Panc1 (cell line): ENCODE measurements at regions not wholly inside any gene's neighbourhood (a gene's known extent, or its start where the extent isn't known, plus 50 kb on each side); places are given as distances from the start of the nearest gene placed in this dataset.
A peak's percentile ranks its signal among the peaks of the same experiment; 100 is the strongest.

Experiments used
- ATAC-seq: fragments of 200-7000 bp; cut with Tn5 transposase; 2 replicates; pipeline ENCODE4 v1.9.1; 2020; ENCODE audit warnings: mild to moderate bottlenecking, moderate library complexity
- BruUV-seq: library from RNA; stranded (reverse); fragments of 400-500 nt; replicated peaks from 2 replicates; lab custom pipeline; 2021; lab: Mats Ljungman, UMichigan
- CTCF ChIA-PET: fragments of 300-600 bp; sonication (Branson Sonifier 250); formaldehyde crosslinking; loops from one replicate; lab custom pipeline; 2022; ENCODE audit warnings: antibody characterized with exemption; lab: Charles Lee
- POLR2A ChIA-PET: fragments of 300-600 bp; sonication (Branson Sonifier 250); formaldehyde crosslinking; loops from one replicate; lab custom pipeline; 2022; ENCODE audit warnings: antibody characterized with exemption; lab: Charles Lee
- DNase-seq: peaks from one replicate; pipeline ENCODE4 v3.0.0-alpha.2; 2010; ENCODE audit warnings: low read depth, low spot score
- H3K27ac ChIP-seq: 2 replicates; pipeline ENCODE4 v1.5.1; 2011; ENCODE audit warnings: mild to moderate bottlenecking, low read length, inconsistent platforms
- H3K27me3 ChIP-seq: fragments of 200-500 bp; sonication (Bioruptor generic); 2 replicates; pipeline ENCODE4 v1.6.0; 2014; ENCODE audit warnings: low read length, inconsistent platforms; ENCODE audit not compliant: control insufficient read depth, insufficient read depth
- H3K36me3 ChIP-seq: fragments of 200-500 bp; sonication (Bioruptor generic); 2 replicates; pipeline ENCODE4 v1.5.1; 2014; ENCODE audit warnings: inconsistent platforms, mild to moderate bottlenecking, low read length, moderate library complexity; ENCODE audit not compliant: control insufficient read depth, insufficient read depth
- H3K4me1 ChIP-seq: 2 replicates; pipeline ENCODE4 v1.5.1; 2011; ENCODE audit warnings: inconsistent platforms, mild to moderate bottlenecking, low read length, moderate library complexity; ENCODE audit not compliant: control insufficient read depth, insufficient read depth
- H3K4me3 ChIP-seq, 2 experiments: 2 replicates each; pipeline ENCODE4 v1.5.1; 2011 to 2012; ENCODE audit warnings: low read depth in 2 of 2, low read length in 2 of 2, mild to moderate bottlenecking in 2 of 2, inconsistent platforms in 1 of 2, moderate library complexity in 1 of 2
- H3K9me3 ChIP-seq: fragments of 200-500 bp; sonication (Bioruptor generic); 2 replicates; pipeline ENCODE4 v1.5.1; 2014; ENCODE audit warnings: low read depth, mild to moderate bottlenecking, inconsistent platforms, low read length, moderate library complexity; ENCODE audit not compliant: control insufficient read depth, insufficient read depth
- CTCF ChIP-seq: fragments of 450-650 bp; IDR thresholded peaks from 2 replicates; pipeline ENCODE4 v1.5.1; 2017; ENCODE audit warnings: mild to moderate bottlenecking
- POLR2AphosphoS5 ChIP-seq: IDR thresholded peaks from 2 replicates; pipeline ENCODE4 v1.6.1; 2012; ENCODE audit warnings: mild to moderate bottlenecking, low read depth, low read length, moderate library complexity
- TCF7L2 ChIP-seq: IDR thresholded peaks from 2 replicates; pipeline ENCODE4 v1.6.1; 2011; ENCODE audit warnings: mild to moderate bottlenecking, low read depth, low read length, inconsistent platforms
- in situ Hi-C: cut with HindIII; loops from 2 replicates; pipeline ENCODE4 v1.10.0; 2016; ENCODE audit warnings: low sequenced_read_pairs, low pct_unique_long_range_greater_than_20kb
- intact Hi-C: fragments of 100-400 bp; cut with micrococcal nuclease; formaldehyde crosslinking; loops from one replicate; pipeline ENCODE4 v1.10.0; 2022; ENCODE audit not compliant: unreplicated experiment
- TF ChIP-seq, protein P1 (sequence below), 2 experiments: IDR thresholded peaks; 2 replicates each; pipeline ENCODE4 v1.6.1; 2011 to 2012; ENCODE audit warnings: low read depth in 2 of 2, control low read depth in 1 of 2, low read length in 1 of 2, mild to moderate bottlenecking in 1 of 2, moderate library complexity in 1 of 2; ENCODE audit not compliant: insufficient read depth in 1 of 2

GRCh38 chr12:23055004-23055403 is 430.0 kb downstream of the ETNK1 start:
- no peaks in the 10 kb centered on the region for H3K27me3 ChIP-seq
- no peaks in the 10 kb centered on the region for H3K4me1 ChIP-seq
- intact Hi-C loops (no loop called here), in situ Hi-C loops (no loop called here)
- BruUV-seq = no TSS peak
- ATAC-seq = no peak
- no peak overlapping the region for H3K27ac ChIP-seq
- H3K9me3 ChIP-seq = no peaks in the 10 kb centered on the region
- DNase-seq = no peak
- H3K4me3 ChIP-seq = no peak overlapping the region
- no peaks in the 10 kb centered on the region for H3K36me3 ChIP-seq
- ChIA-PET POLR2A (no interaction called here), CTCF (no interaction called here)
- peak; percentile 17; the same call in 1 of the 2 replicates for TF ChIP-seq CTCF
- no peak for TF ChIP-seq TCF7L2

DNA sequence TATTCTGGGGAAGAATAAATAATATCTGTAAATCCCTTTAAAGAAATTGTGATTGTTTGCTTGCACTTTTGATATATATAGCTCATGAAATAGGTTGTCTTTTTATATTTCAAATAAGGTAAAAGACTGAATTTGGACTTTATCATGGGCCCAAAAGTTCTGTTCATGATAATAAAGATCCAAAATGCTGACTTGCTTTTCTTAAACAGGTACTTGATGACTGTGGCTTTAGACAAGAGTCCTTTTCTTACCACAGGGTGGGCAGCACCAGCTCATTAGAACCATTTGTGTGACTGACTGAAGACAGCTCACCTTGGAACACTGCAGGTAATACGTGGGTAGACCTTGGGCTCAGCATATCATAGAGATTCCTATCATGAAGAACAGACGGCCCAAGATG is 432.6 kb downstream of the ETNK1 start:
- POLR2A ChIA-PET = interaction anchor here (0.6 kb wide), 1 partner anchor 498 kb away, joined by 3 read pairs; no protein-coding TSS in a partner anchor
- H3K27ac ChIP-seq = no peak overlapping the region
- BruUV-seq = no TSS peak
- no peaks in the 10 kb centered on the region for H3K9me3 ChIP-seq
- H3K27me3 ChIP-seq = no peaks in the 10 kb centered on the region
- H3K4me3 ChIP-seq = no peak overlapping the region
- no peaks in the 10 kb centered on the region for H3K36me3 ChIP-seq
- in situ Hi-C loops (no loop called here), intact Hi-C loops (no loop called here)
- TF ChIP-seq CTCF (no peak), TCF7L2 (no peak), POLR2AphosphoS5 (no peak)
- TF ChIP-seq, protein P1, sequence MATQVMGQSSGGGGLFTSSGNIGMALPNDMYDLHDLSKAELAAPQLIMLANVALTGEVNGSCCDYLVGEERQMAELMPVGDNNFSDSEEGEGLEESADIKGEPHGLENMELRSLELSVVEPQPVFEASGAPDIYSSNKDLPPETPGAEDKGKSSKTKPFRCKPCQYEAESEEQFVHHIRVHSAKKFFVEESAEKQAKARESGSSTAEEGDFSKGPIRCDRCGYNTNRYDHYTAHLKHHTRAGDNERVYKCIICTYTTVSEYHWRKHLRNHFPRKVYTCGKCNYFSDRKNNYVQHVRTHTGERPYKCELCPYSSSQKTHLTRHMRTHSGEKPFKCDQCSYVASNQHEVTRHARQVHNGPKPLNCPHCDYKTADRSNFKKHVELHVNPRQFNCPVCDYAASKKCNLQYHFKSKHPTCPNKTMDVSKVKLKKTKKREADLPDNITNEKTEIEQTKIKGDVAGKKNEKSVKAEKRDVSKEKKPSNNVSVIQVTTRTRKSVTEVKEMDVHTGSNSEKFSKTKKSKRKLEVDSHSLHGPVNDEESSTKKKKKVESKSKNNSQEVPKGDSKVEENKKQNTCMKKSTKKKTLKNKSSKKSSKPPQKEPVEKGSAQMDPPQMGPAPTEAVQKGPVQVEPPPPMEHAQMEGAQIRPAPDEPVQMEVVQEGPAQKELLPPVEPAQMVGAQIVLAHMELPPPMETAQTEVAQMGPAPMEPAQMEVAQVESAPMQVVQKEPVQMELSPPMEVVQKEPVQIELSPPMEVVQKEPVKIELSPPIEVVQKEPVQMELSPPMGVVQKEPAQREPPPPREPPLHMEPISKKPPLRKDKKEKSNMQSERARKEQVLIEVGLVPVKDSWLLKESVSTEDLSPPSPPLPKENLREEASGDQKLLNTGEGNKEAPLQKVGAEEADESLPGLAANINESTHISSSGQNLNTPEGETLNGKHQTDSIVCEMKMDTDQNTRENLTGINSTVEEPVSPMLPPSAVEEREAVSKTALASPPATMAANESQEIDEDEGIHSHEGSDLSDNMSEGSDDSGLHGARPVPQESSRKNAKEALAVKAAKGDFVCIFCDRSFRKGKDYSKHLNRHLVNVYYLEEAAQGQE (IDR thresholded peaks at IDR 0.05; ENCODE audit: insufficient read depth in 1 of 2, low read depth in 2 of 2, low read length in 1 of 2) = no peak
- CTCF ChIA-PET = no interaction called here
- no peak for ATAC-seq
- H3K4me1 ChIP-seq = no peaks in the 10 kb centered on the region
- no peak for DNase-seq

GRCh38 chr12:23060161-23060560 is 435.2 kb downstream of the ETNK1 start:
- no peak for TF ChIP-seq CTCF
- TF ChIP-seq TCF7L2 = no peak
- TF ChIP-seq, protein P1 (IDR thresholded peaks at IDR 0.05; ENCODE audit: insufficient read depth in 1 of 2, low read depth in 2 of 2, low read length in 1 of 2) = no peak
- no peak for DNase-seq
- no peaks in the 10 kb centered on the region for H3K9me3 ChIP-seq
- no peak for ATAC-seq
- H3K4me1 ChIP-seq = no peaks in the 10 kb centered on the region
- H3K27ac ChIP-seq = no peak overlapping the region
- in situ Hi-C loops = no loop called here
- H3K4me3 ChIP-seq = no peak overlapping the region
- POLR2A ChIA-PET = no interaction called here
- H3K27me3 ChIP-seq = no peaks in the 10 kb centered on the region
- CTCF ChIA-PET = no interaction called here
- intact Hi-C loops = no loop called here
- BruUV-seq = no TSS peak
- H3K36me3 ChIP-seq = no peaks in the 10 kb centered on the region
